ENCODE measurements at regions not wholly inside any gene's neighbourhood (a gene's known extent, or its start where the extent isn't known, plus 50 kb on each side); places are given as distances from the start of the nearest gene placed in this dataset.
A peak's percentile ranks its signal among the peaks of the same experiment; 100 is the strongest.
"Not testable (repeated sequence)": the region's sequence is repeated elsewhere in the genome, so short reads cannot be mapped to it uniquely, and the experiment has no call there.

DNA sequence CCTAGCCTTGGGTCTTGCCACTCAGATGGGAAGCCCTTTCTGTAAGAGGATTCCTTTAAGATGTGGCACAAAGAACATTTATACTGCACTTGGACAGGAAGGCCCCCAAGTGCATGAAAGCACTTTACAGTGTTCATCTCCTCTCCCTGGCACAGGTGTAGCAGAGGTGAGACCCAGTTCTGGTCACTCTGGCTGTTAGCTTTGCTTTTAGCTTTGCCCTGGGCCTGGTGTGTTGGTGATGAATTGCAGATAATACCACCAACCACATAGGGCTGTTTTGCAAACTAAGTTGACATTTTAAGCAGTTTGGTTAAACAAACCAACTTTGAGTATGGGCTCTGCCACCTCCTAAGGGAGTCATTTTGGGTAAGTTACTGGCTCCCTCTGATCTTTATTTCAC lies 296.3 kb downstream of the BCL2L11 start:
- peaks cover 12% of the 10 kb centered on the region; the same call in 1 of the 2 replicates for H3K9me1 ChIP-seq (ENCODE audit: insufficient read depth, low read length)
- H2BK5ac ChIP-seq (ENCODE audit: low read depth, low read length, poor library complexity, severe bottlenecking); H4K91ac ChIP-seq (ENCODE audit: insufficient read depth, low read depth, low read length); H4K8ac ChIP-seq (ENCODE audit: low read depth in 2 of 2, low read length in 2 of 2); CTCF ChIA-PET; POLR2A ChIA-PET (ENCODE audit: unreplicated experiment); intact Hi-C loops (cut with micrococcal nuclease); H2AK5ac ChIP-seq (ENCODE audit: low read depth, low read length); H3K9me3 ChIP-seq (ENCODE audit: control insufficient read depth, insufficient read depth, low read length); H2BK15ac ChIP-seq (ENCODE audit: low read depth, low read length); H3K56ac ChIP-seq (ENCODE audit: extremely low read depth, insufficient read depth, low read length); H3K9ac ChIP-seq (ENCODE audit: low read depth, low read length); H3K18ac ChIP-seq (ENCODE audit: low read depth, low read length); H2BK120ac ChIP-seq (ENCODE audit: low read depth, low read length); dilution Hi-C loops (cut with HindIII; ENCODE audit: low sequenced_read_pairs, unreplicated experiment); H2AFZ ChIP-seq (replicated peaks; ENCODE audit: low read length, poor library complexity); H3K4me3 ChIP-seq (ENCODE audit: insufficient read depth, low read depth, low read length); H3K4me1 ChIP-seq (ENCODE audit: control insufficient read depth, insufficient read depth, low read length); ATAC-seq (ENCODE audit: low read depth); H3K36me3 ChIP-seq (ENCODE audit: control insufficient read depth, insufficient read depth, low read length); H3K4ac ChIP-seq (ENCODE audit: low read depth, low read length); H2BK20ac ChIP-seq (ENCODE audit: low read depth, low read length); H3K27ac ChIP-seq (ENCODE audit: insufficient read depth, low read length); H3K23ac ChIP-seq (ENCODE audit: low read depth, low read length); in situ Hi-C loops (cut with MboI; ENCODE audit: low sequenced_read_pairs); BruUV-seq (replicated peaks); H3K27me3 ChIP-seq (ENCODE audit: control insufficient read depth, insufficient read depth, low read length); H2AK9ac ChIP-seq (replicated peaks; ENCODE audit: low read depth, low read length, poor library complexity): not testable (repeated sequence)
- H3K4me2 ChIP-seq (ENCODE audit: low read depth, low read length): 0 out of 2 replicates have a peak overlapping the region, but pooled peaks have one; percentile 28
- peak; percentile 0 for DNase-seq
- peak overlapping the region; percentile 63; the same call in 1 of the 2 replicates for H4K5ac ChIP-seq (ENCODE audit: low read depth, low read length)
- H3K79me1 ChIP-seq (ENCODE audit: low read depth in 1 of 2, low read length in 2 of 2): peaks cover 6 to 34% of the 10 kb centered on the region in 2 experiments; a peak in 3 of 4 replicates
- peak overlapping the region; percentile 45; the same call in 1 of the 2 replicates for H3K14ac ChIP-seq (replicated peaks; ENCODE audit: low read depth, low read length)
- H4K20me1 ChIP-seq (ENCODE audit: insufficient read depth, low read length): peaks cover 56% of the 10 kb centered on the region

DNA sequence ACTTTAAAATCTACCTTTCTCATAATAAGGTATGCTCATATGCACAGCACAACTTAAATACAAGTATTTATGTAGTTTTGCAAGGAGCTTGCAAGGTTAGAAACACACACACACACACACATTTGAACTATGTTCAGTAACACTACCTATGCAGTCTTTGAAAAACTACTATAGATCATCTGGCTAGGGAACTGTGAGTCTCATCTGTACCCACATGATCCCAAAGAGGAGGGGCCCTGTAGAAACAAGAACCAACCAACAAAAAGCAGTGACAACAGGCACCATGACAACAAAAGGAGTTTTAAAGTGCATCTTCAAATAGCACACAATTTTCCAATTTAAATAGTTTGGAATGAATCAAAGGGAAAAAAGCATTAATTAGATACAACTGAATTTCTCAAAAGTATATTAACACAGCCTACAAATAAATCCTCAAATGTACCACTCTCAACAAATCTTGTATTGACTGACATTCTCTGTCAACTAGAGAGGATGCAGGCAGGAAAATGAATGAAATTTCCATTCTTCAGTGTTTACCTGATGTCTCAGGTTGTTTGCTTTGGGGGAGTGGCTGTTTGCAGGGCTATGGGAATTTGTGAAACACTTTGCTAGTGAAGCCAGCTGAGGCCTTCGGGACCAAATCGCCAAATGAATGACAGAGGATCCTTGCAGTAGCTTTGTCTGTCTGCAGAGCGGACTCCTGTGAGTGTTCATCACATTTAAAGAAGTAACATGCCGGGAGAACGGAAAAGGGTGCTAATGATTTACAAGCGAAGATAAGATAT lies 297.6 kb downstream of the BCL2L11 start:
- H3K9me1 ChIP-seq (ENCODE audit: insufficient read depth, low read length): peaks cover 12% of the 10 kb centered on the region; the same call in 1 of the 2 replicates
- in situ Hi-C loops (cut with MboI; ENCODE audit: low sequenced_read_pairs); H2AK9ac ChIP-seq (replicated peaks; ENCODE audit: low read depth, low read length, poor library complexity); H3K18ac ChIP-seq (ENCODE audit: low read depth, low read length); H2AFZ ChIP-seq (replicated peaks; ENCODE audit: low read length, poor library complexity); H3K56ac ChIP-seq (ENCODE audit: extremely low read depth, insufficient read depth, low read length); H2AK5ac ChIP-seq (ENCODE audit: low read depth, low read length); H4K8ac ChIP-seq (ENCODE audit: low read depth in 2 of 2, low read length in 2 of 2); H3K4me2 ChIP-seq (ENCODE audit: low read depth, low read length); H3K9me3 ChIP-seq (ENCODE audit: control insufficient read depth, insufficient read depth, low read length); H4K5ac ChIP-seq (ENCODE audit: low read depth, low read length); H3K4me3 ChIP-seq (ENCODE audit: insufficient read depth, low read depth, low read length); H3K23ac ChIP-seq (ENCODE audit: low read depth, low read length); H2BK20ac ChIP-seq (ENCODE audit: low read depth, low read length); POLR2A ChIA-PET (ENCODE audit: unreplicated experiment); H3K14ac ChIP-seq (replicated peaks; ENCODE audit: low read depth, low read length); H3K4ac ChIP-seq (ENCODE audit: low read depth, low read length); H2BK15ac ChIP-seq (ENCODE audit: low read depth, low read length); H3K9ac ChIP-seq (ENCODE audit: low read depth, low read length); intact Hi-C loops (cut with micrococcal nuclease); BruUV-seq (replicated peaks); H2BK5ac ChIP-seq (ENCODE audit: low read depth, low read length, poor library complexity, severe bottlenecking); H2BK120ac ChIP-seq (ENCODE audit: low read depth, low read length); H3K4me1 ChIP-seq (ENCODE audit: control insufficient read depth, insufficient read depth, low read length); ATAC-seq (ENCODE audit: low read depth); H4K91ac ChIP-seq (ENCODE audit: insufficient read depth, low read depth, low read length); H3K36me3 ChIP-seq (ENCODE audit: control insufficient read depth, insufficient read depth, low read length); CTCF ChIA-PET; dilution Hi-C loops (cut with HindIII; ENCODE audit: low sequenced_read_pairs, unreplicated experiment); H3K27ac ChIP-seq (ENCODE audit: insufficient read depth, low read length); H3K27me3 ChIP-seq (ENCODE audit: control insufficient read depth, insufficient read depth, low read length): not testable (repeated sequence)
- no CpG with 5 or more reads among the region's 6 CpGs for WGBS, 2 experiments (ENCODE audit: extremely low coverage in 2 of 2, insufficient read length in 1 of 2)
- H3K79me1 ChIP-seq (ENCODE audit: low read depth in 1 of 2, low read length in 2 of 2): peaks cover 9 to 43% of the 10 kb centered on the region in 2 experiments; a peak in 3 of 4 replicates
- peak; percentile 6 for DNase-seq
- H4K20me1 ChIP-seq (ENCODE audit: insufficient read depth, low read length): peaks cover 64% of the 10 kb centered on the region
